Thyroid gland (tissue), 4 donors: ENCODE measurements at regions not wholly inside any gene's neighbourhood (a gene's known extent, or its start where the extent isn't known, plus 50 kb on each side); places are given as distances from the start of the nearest gene placed in this dataset.

Experiments
- CTCF ChIP-seq, 6 experiments: fragments of 200-600 bp in 3 of 6; fragments of 450-650 bp in 3 of 6; sonication (generic) in 3 of 6; IDR thresholded peaks; one replicate each; pipeline ENCODE4 v1.5.1; 2016 to 2019; ENCODE audit warnings: antibody characterized with exemption in 6 of 6, mild to moderate bottlenecking in 2 of 6, inconsistent platforms in 1 of 6, moderate library complexity in 1 of 6
- POLR2A ChIP-seq, 2 donors: fragments of 450-650 bp; IDR thresholded peaks; one replicate each; pipeline ENCODE4 v1.6.1; 2017; ENCODE audit warnings: antibody characterized with exemption in 2 of 2, mild to moderate bottlenecking in 2 of 2, moderate library complexity in 1 of 2

GRCh38 chr2:144154205-144154604 is 365.7 kb downstream of the ZEB2 start:
- TF ChIP-seq CTCF (IDR thresholded peaks at IDR 0.05) = no peak
- no peak for TF ChIP-seq POLR2A (IDR thresholded peaks at IDR 0.05)
